NOMO-1 treated with DMSO at 0.1 percent for 48 hours (cell line): ENCODE measurements at regions not wholly inside any gene's neighbourhood (a gene's known extent, or its start where the extent isn't known, plus 50 kb on each side); places are given as distances from the start of the nearest gene placed in this dataset.
A peak's percentile ranks its signal among the peaks of the same experiment; 100 is the strongest.

Experiments
- DNase-seq: peaks from one replicate; lab custom pipeline; 2025; ENCODE audit not compliant: unreplicated experiment; lab: John Stamatoyannopoulos, UW

GRCh38 chr6:133171989-133172604, 69.1 kb upstream of the EYA4 start:
- no peak for DNase-seq

GRCh38 chr6:133173276-133173675, 67.9 kb upstream of the EYA4 start:
- no peak for DNase-seq

DNA sequence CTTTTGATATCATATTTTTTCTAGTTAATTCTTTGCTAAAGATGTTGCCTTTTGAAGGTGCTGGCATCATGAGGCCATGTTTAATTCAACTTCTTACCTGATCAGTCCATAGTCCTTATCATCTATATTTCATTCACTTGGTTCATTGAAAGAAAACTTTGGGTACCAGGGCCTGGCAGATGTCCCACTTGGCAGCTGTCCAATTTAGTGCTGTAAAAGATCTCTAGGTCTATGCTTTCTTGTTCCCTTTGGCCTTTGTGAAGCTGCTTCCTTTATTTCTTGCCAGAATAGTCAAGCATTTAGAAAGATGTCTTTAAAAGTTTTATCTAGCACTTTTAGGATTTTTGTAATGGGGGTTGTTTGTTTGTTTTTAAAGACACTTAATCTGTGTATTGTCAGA, 61.7 kb upstream of the EYA4 start:
- no peak for DNase-seq

GRCh38 chr6:133183691-133184090, 57.5 kb upstream of the EYA4 start:
- DNase-seq = no peak

GRCh38 chr6:133184798-133185372, 56.3 kb upstream of the EYA4 start:
- DNase-seq = peak; percentile 5

DNA sequence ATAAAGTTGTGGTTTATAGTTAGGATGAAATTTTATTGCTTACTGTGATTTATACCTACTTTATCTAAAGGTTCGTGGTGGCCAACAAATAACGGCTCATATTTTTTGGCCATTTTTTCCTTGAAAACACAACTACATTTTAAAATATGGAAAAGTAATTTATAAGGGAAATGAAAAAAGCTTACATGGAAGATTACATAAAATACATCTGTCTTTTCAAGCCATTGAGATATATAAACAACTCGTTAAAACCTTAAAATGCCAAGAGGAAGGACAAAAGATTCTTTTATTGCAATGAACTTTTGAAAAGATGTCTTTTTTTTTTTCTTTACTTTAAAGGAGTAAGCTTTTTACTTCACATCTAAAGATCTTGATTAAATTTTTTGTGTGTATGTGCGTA, 55.4 kb upstream of the EYA4 start:
- no peak for DNase-seq

DNA sequence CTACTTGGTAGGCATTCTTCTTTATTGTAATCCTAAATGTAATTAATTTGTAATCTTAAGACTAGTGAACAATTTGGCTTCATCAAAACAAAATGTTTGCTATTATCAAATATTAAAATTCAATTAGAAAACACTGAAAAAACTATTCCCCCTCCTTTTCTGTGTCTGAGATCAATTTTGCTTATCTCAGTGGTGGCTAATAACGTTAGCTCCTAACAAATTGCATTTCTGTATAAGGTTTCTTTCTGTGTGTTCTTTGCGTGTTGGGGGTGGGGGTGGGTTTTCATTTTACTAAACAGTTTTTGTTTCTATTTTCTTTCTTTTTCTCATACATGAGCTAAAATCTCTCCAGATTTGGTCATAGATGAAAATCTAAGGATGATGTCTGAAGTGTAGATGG, 54.0 kb upstream of the EYA4 start:
- no peak for DNase-seq

- DNase-seq = no peak
Observed at GRCh38 chr6:133187657-133188453, 53.3 kb upstream of the EYA4 start.

- DNase-seq = no peak
Observed at GRCh38 chr6:133190912-133191311, 50.2 kb upstream of the EYA4 start.

DNA sequence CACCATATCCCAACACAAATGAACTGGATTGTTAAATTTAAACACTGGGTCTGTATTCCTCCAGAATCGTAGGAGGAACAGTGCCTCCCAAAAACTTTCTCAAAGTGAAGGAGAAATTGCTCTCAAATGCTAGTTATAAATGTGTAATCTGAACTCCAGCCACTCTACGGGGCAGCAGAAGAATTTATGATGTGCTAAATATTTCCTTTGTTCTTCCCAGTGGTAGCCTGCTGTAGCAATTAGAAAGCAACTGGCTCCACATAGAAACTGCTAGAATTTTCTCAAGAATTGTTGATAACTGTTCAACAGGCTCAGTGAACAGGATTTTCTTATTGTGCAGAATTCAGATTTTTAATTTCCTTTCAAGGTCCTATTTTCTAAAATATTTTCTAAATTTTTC, 49.8 kb upstream of the EYA4 start:
- no peak for DNase-seq
